ENCODE measurements at regions not wholly inside any gene's neighbourhood (a gene's known extent, or its start where the extent isn't known, plus 50 kb on each side); places are given as distances from the start of the nearest gene placed in this dataset.

GRCh38 chr2:22501851-22502250, 883.1 kb upstream of the KLHL29 start:
- no peak for TF ChIP-seq CTCF (IDR thresholded peaks at IDR 0.05)
- TF ChIP-seq POLR2A (IDR thresholded peaks at IDR 0.05) = no peak

Measured in heart left ventricle (tissue), 13 donors.